Suprapubic skin (tissue), 4 donors: ENCODE measurements at regions not wholly inside any gene's neighbourhood (a gene's known extent, or its start where the extent isn't known, plus 50 kb on each side); places are given as distances from the start of the nearest gene placed in this dataset.

ENCODE experiments used
- DNase-seq, 2 donors: peaks; one replicate each; pipeline ENCODE4 v3.0.0-alpha.2; 2019; ENCODE audit warnings: low spot score in 2 of 2
- H3K27ac ChIP-seq: fragments of 200-600 bp; sonication (generic); one replicate; pipeline ENCODE4 v1.5.1; 2019
- H3K27me3 ChIP-seq: fragments of 200-600 bp; sonication (generic); one replicate; pipeline ENCODE4 v1.5.1; 2019
- H3K36me3 ChIP-seq: fragments of 200-600 bp; sonication (generic); one replicate; pipeline ENCODE4 v1.5.1; 2019
- H3K4me1 ChIP-seq: fragments of 200-600 bp; sonication (generic); one replicate; pipeline ENCODE4 v1.5.1; 2019
- H3K4me3 ChIP-seq: fragments of 200-600 bp; sonication (generic); one replicate; pipeline ENCODE4 v1.5.1; 2019; ENCODE audit warnings: mild to moderate bottlenecking
- H3K9me3 ChIP-seq: fragments of 200-600 bp; sonication (generic); one replicate; pipeline ENCODE4 v1.5.1; 2019
- CTCF ChIP-seq, 2 donors: fragments of 200-600 bp in 1 of 2; fragments of 450-650 bp in 1 of 2; sonication (generic) in 1 of 2; IDR thresholded peaks; one replicate each; pipeline ENCODE4 v1.5.1; 2016 to 2019; ENCODE audit warnings: antibody characterized with exemption in 2 of 2, mild to moderate bottlenecking in 1 of 2, moderate library complexity in 1 of 2
- EP300 ChIP-seq: sonication (generic); formaldehyde crosslinking; IDR thresholded peaks from one replicate; pipeline ENCODE4 v1.6.1; 2017; ENCODE audit warnings: antibody characterized with exemption
- POLR2A ChIP-seq, 2 donors: fragments of 450-650 bp; IDR thresholded peaks; one replicate each; pipeline ENCODE4 v1.6.1; 2017; ENCODE audit warnings: antibody characterized with exemption in 2 of 2, mild to moderate bottlenecking in 2 of 2, moderate library complexity in 2 of 2
- POLR2AphosphoS5 ChIP-seq, 3 donors: sonication (generic); formaldehyde crosslinking; IDR thresholded peaks; one replicate each; pipeline ENCODE4 v1.6.1; 2017; ENCODE audit warnings: antibody characterized with exemption in 3 of 3
- WGBS: methylation state at CpG from one replicate; pipeline ENCODE4 v1.1.5; 2018; 5-methylcytosine and 5-hydroxymethylcytosine counted together

- 85% methylated on average over 4 of the region's 4 CpGs for WGBS
- no peak for DNase-seq
- Histone ChIP-seq H3K36me3 (no peaks in the 10 kb centered on the region), H3K4me3 (no peak overlapping the region), H3K4me1 (no peaks in the 10 kb centered on the region), H3K9me3 (no peaks in the 10 kb centered on the region), H3K27ac (no peak overlapping the region), H3K27me3 (no peaks in the 10 kb centered on the region)
- TF ChIP-seq EP300, result no peak
These were observed 132.1 kb downstream of the DICER1 start for GRCh38 chr14:95025218-95025617.

GRCh38 chr14:95024380-95024779 is 132.9 kb downstream of the DICER1 start:
- H3K4me1 ChIP-seq, result no peaks in the 10 kb centered on the region
- H3K4me3 ChIP-seq, result no peak overlapping the region
- no peak overlapping the region for H3K27ac ChIP-seq
- TF ChIP-seq POLR2A (IDR thresholded peaks at IDR 0.05) (no peak), EP300 (no peak), CTCF (IDR thresholded peaks at IDR 0.05) (no peak), POLR2AphosphoS5 (IDR thresholded peaks at IDR 0.05) (no peak)
- 94% methylated on average over 6 of the region's 6 CpGs for WGBS
- H3K9me3 ChIP-seq, result no peaks in the 10 kb centered on the region
- H3K27me3 ChIP-seq, result no peaks in the 10 kb centered on the region
- no peak for DNase-seq
- H3K36me3 ChIP-seq, result no peaks in the 10 kb centered on the region

- Histone ChIP-seq H3K27ac (no peak overlapping the region), H3K27me3 (no peaks in the 10 kb centered on the region), H3K4me1 (peaks cover 4% of the 10 kb centered on the region), H3K36me3 (no peaks in the 10 kb centered on the region), H3K9me3 (no peaks in the 10 kb centered on the region), H3K4me3 (no peak overlapping the region)
- no peak for DNase-seq
- 66% methylated on average over 4 of the region's 4 CpGs for WGBS
- TF ChIP-seq CTCF (IDR thresholded peaks at IDR 0.05), result no peak
- no peak for TF ChIP-seq POLR2AphosphoS5 (IDR thresholded peaks at IDR 0.05)
- TF ChIP-seq POLR2A (IDR thresholded peaks at IDR 0.05), result no peak
- TF ChIP-seq EP300, result no peak
These were observed 133.4 kb downstream of the DICER1 start for GRCh38 chr14:95023886-95024285.

- H3K4me3 ChIP-seq, result no peak overlapping the region
- no peak for TF ChIP-seq EP300
- TF ChIP-seq POLR2A (IDR thresholded peaks at IDR 0.05), result no peak
- no peak for TF ChIP-seq POLR2AphosphoS5 (IDR thresholded peaks at IDR 0.05)
- TF ChIP-seq CTCF (IDR thresholded peaks at IDR 0.05), result no peak
- H3K9me3 ChIP-seq, result no peaks in the 10 kb centered on the region
- no peaks in the 10 kb centered on the region for H3K27me3 ChIP-seq
- H3K4me1 ChIP-seq, result peaks cover 4% of the 10 kb centered on the region
- 92% methylated on average over 9 of the region's 9 CpGs for WGBS
- H3K27ac ChIP-seq, result no peak overlapping the region
- no peak for DNase-seq
- no peaks in the 10 kb centered on the region for H3K36me3 ChIP-seq
These were observed 134.2 kb downstream of the DICER1 start for GRCh38 chr14:95023115-95023514.

GRCh38 chr14:95021588-95021987 is 135.7 kb downstream of the DICER1 start:
- no peaks in the 10 kb centered on the region for H3K36me3 ChIP-seq
- H3K27ac ChIP-seq, result no peak overlapping the region
- no peak for TF ChIP-seq POLR2AphosphoS5 (IDR thresholded peaks at IDR 0.05)
- TF ChIP-seq CTCF (IDR thresholded peaks at IDR 0.05), result no peak
- no peak for TF ChIP-seq EP300
- WGBS, result 93% methylated on average over 2 of the region's 2 CpGs
- no peaks in the 10 kb centered on the region for H3K27me3 ChIP-seq
- DNase-seq, result no peak
- peaks cover 4% of the 10 kb centered on the region for H3K4me1 ChIP-seq
- H3K4me3 ChIP-seq, result no peak overlapping the region
- H3K9me3 ChIP-seq, result no peaks in the 10 kb centered on the region

GRCh38 chr14:95018821-95019220 is 138.5 kb downstream of the DICER1 start:
- Histone ChIP-seq H3K27ac (no peak overlapping the region), H3K9me3 (no peaks in the 10 kb centered on the region), H3K36me3 (no peaks in the 10 kb centered on the region), H3K27me3 (no peaks in the 10 kb centered on the region), H3K4me3 (no peak overlapping the region), H3K4me1 (peaks cover 4% of the 10 kb centered on the region)
- DNase-seq, result no peak
- TF ChIP-seq EP300, result no peak
- no peak for TF ChIP-seq POLR2A (IDR thresholded peaks at IDR 0.05)
- TF ChIP-seq CTCF (IDR thresholded peaks at IDR 0.05), result no peak
- no peak for TF ChIP-seq POLR2AphosphoS5 (IDR thresholded peaks at IDR 0.05)
- WGBS, result 22% methylated on average over 4 of the region's 4 CpGs
